Ecto neural progenitor cell (in vitro differentiated cells): ENCODE measurements at regions not wholly inside any gene's neighbourhood (a gene's known extent, or its start where the extent isn't known, plus 50 kb on each side); places are given as distances from the start of the nearest gene placed in this dataset.
"Not testable (repeated sequence)": the region's sequence is repeated elsewhere in the genome, so short reads cannot be mapped to it uniquely, and the experiment has no call there.

Source experiments
- DNase-seq: peaks from one replicate; pipeline ENCODE4 v3.0.0-alpha.2; 2018; ENCODE audit warnings: low spot score

GRCh38 chr3:110684466-110684865 lies 387.1 kb upstream of the NECTIN3 start:
- no peak for DNase-seq

DNA sequence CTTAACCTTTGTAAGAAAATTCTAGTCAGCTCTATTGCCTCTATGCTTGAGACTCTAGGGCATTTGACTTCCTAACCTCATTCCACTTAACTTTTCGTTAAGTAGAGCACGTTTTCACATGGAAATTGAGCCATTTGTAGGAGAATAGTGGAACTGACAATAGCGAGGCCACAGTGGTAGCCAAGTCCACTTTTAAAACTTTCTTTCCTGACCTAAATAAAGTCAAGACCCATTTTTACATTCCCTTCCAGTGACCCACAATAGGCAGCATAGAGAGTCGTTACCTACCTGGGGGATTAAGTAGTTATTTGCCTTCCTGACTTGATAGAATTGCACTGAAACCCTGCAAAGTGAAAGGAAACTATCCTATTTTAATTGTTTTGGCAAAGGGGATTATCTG lies 386.0 kb upstream of the NECTIN3 start:
- no peak for DNase-seq

DNA sequence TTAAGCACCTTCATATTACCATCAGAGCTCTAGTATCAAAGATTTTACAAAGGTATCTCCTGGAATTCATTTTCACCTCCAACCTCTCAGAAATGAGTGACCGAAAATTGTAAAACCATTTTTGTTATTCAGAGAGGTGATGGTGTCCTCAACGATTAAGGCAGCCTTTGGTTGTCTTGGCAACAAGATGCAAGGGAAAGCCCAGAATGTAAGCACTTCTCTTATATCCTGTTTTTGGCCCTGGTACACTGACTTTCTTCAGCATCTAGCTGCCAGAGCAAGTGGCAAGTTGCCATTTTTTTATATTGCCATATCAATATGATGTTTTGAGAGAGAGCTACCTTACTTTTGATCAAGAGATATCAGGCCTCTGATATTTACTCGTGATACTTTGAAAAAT lies 384.9 kb upstream of the NECTIN3 start:
- no peak for DNase-seq

GRCh38 chr3:110687138-110687537 lies 384.5 kb upstream of the NECTIN3 start:
- no peak for DNase-seq

GRCh38 chr3:110697961-110698360 lies 373.7 kb upstream of the NECTIN3 start:
- DNase-seq: no peak

GRCh38 chr3:110704332-110704731 lies 367.3 kb upstream of the NECTIN3 start:
- not testable (repeated sequence) for DNase-seq

DNA sequence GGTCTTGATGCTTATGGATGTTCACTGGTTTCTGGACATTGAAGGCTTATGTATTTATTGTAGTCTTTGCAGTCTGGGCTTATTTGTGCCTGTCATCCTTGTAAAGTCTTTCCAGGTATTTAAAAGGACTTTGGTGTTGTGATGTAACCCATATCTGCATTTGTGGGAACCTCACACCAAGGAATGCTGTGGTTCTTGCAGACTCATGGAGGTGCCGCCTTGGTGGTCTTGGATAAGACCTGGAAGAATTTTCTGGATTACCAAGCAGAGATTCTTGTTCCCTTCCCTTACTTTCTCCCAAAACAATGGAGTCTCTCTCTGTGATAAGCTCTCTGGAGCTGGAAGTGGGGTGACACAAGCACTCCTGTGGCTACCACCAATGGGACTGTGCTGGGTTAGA lies 363.5 kb upstream of the NECTIN3 start:
- DNase-seq: no peak

DNA sequence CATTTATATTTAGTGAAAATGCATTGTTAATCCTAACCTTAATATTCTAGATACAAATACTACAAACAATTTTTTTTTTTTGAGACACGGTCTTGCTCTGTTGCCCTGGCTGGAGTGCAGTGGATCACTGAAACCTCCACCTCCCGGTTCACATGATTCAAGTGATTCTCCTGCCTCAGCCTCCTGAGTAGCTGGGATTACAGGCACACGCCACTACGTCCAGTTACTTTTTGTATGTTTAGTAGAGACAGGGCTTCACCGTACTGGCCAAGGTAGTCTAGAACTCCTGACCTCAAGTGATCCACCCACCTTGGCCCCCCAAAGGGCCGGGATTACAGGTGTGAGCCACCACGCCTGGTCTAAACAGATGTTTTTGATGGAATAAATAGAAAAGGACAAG lies 361.5 kb upstream of the NECTIN3 start:
- DNase-seq: no peak

DNA sequence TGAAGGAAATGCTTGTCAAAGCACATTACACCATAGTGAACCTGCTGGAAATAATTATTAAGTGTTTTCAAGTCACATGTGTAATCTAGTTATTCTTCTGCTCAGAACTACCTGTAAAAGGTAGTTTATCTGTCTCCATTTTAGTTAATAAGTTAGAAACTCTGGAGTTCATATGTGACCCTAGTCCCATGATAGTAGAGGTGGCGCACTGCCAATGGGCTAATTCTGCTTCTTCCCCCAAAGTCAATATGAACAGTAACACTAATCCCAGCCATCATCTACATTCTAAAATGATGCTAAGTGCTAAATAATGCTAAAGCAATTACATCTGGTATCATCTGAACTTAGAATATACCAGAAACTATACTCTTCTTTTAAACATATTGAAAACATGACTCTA lies 361.0 kb upstream of the NECTIN3 start:
- no peak for DNase-seq

DNA sequence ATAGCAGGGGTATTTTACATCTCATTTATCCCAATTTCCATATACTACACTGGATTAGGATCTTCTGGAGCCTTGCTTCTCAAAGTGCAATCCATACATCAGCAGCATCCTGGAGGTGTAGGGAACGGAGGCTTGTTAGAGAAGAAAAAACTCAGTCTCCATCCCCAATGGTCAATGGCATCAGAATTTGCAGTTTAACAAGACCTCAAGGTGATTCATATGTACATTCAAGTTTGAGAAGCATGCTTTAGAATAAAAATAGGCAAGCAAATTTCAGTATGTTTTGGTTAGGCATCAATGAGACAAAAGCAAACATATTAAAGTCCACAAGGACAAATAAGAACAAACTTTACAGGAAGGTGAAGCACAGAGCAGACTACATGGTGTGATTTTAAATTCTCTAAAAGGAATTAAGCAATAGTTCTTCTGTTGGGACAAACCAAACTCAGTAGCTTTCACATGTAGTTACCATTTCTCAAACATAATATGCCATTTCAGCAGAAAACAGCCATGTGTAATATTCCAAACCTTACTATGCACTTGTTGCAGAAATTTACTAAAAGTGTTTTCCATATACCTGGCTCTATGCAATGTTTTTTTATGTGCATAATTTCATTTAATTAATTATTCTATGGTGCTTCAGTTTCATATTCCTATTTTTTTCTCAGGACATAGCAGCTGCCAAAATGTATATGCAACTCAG lies 360.3 kb upstream of the NECTIN3 start:
- DNase-seq: no peak

- DNase-seq: no peak
Measured at GRCh38 chr3:110711851-110712516, 359.6 kb upstream of the NECTIN3 start.

DNA sequence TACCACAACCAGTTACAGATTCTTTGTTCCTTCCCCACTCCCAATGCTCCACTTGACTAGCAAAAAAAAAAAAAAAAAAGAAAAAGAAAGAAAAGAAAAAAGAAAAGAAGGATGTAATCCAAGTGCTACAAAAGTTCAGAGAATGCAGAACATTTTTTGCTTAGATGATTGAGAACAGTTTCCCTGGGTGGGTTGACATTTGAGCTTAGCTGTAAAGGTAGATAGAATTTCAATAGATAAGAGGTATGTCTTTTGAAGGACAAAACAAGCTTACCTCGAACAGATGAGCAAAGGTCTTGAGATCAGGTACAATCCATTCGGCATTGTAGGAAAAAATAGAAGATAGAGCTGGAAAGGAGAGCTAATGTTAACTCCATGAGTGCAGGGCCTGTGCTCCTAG lies 344.6 kb upstream of the NECTIN3 start:
- DNase-seq: no peak

DNA sequence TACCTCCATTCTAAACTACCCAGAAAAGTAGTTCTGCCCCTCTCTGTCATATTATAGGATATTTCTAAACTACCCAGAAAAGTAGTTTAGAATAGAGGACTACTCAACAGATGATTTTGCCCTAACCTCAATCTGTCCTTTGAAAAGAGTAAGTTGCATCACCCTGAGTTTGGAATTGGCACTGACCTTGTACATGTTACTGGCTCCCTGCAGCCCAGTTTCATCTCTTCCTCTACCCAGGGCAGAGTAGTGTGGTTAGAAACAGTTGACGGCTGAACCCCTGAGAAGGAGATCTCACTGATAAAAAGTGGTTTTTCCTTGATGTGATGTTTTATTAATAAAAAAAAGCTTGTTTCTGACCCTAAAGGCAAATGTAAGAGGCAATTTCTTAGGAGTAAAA lies 340.5 kb upstream of the NECTIN3 start:
- no peak for DNase-seq

- no peak for DNase-seq
Measured at GRCh38 chr3:110732420-110732819, 339.2 kb upstream of the NECTIN3 start.

DNA sequence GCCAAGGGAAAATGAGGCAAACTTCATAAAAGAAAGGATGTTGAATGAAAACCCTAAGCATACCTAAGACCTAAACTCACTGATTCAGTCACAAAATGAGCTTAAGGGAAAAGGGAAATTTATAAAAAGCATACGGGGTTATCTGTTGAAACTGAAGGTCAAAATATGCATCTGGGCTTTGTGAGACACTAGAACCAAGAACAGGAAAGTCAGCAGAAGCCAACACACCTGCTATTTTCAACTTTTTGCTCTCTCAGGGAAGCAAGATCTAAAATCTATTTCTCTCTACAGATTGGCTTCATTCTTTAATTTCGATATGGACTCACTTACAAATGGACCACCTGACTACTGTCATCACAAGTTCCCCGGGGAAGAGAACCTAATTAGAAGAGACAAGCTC lies 338.6 kb upstream of the NECTIN3 start:
- no peak for DNase-seq

DNA sequence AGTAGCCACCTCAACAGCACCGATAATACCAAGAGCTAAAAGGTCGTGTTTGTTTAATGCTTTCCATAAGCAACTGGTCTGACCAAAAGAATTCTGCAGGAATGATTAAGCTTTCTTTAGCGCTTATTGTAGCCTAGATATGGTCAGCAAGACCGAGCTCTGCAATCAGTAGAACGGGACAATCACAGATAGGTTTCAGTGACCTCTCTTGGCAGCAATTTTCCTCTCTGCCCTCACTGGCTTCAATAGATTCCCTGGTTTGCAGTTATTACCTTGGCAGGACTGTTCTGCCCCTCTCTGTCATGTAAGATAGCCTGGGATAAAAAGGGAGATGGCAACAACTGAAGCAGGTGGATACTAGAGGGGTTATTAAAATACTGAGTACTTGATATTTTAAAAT lies 337.1 kb upstream of the NECTIN3 start:
- DNase-seq: no peak

DNA sequence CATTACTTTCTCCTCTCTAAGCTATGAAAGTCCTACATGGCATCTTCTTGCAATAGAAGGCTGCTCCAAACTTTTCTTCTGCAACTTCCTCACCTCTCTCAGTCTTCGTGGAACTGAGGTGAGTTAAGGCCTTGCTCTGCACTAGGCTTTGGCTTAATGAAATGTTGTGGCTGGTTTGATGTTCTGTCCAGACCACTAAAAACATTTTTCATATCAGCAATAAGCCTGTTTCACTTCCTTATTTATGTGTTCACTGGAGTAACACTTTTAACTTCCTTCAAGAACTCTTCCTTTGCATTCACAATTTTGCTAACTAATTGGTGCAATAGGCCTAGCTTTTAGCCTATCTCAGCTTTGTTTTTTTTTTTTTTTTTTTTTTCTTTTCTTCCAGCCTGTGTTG lies 335.3 kb upstream of the NECTIN3 start:
- no peak for DNase-seq

GRCh38 chr3:110738531-110738930 lies 333.1 kb upstream of the NECTIN3 start:
- DNase-seq: no peak

DNA sequence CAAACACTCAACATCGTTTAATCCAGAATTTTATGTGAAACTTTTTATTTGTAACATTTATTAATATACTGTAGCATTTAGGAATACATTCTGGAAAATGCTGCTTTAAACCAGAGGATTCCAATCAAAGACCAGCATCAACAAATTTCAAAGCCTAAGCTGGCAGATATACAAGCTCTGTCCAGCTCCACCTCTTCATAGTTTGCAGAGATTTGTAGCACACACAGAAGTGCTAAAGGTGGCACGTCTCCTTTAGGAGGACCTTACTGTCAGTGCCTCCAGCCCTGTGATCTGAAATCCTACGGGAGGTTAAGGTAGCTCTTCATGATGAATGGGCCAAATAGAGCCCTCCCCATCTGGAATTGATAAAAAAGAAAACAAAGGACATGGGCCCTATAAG lies 329.7 kb upstream of the NECTIN3 start:
- DNase-seq: no peak

DNA sequence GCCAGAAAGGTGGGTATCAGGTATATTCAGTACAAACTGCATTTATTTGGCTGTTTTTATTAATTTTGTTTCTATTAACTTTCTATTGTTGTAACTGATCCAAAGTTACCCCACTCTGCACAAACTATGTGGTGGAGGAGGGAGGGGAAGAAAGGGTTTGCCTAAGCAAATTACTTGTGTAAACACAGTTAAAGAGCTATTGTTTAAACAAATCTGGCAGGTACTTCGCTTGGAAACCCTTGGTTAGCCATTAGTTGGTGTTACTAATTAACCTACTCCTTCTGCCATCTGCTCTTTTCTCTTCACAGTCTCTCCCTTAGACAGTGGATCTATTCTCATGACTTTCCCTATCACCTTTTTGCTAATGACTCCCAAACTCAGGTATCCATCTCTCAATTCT lies 328.4 kb upstream of the NECTIN3 start:
- DNase-seq: no peak

GRCh38 chr3:110743984-110744383 lies 327.6 kb upstream of the NECTIN3 start:
- no peak for DNase-seq

GRCh38 chr3:110744723-110745122 lies 326.9 kb upstream of the NECTIN3 start:
- DNase-seq: no peak

DNA sequence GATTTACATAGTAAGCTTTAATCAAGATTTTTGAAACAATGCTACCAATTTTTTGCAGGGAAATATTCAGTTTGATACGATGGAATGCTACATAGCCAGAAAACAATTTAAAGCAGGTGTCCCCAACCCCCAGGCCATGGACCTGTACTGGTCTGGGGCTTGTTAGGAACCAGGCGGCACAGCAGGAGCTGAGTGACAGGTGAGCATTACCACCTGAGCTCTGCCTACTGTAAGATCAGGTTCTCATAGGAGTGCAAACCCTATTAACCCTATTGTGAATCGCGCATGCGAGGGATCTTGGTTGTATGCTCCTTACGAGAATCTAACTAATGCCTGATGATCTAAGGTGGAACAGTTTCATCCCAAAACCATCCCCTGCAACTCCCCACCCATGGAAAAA lies 322.6 kb upstream of the NECTIN3 start:
- no peak for DNase-seq

DNA sequence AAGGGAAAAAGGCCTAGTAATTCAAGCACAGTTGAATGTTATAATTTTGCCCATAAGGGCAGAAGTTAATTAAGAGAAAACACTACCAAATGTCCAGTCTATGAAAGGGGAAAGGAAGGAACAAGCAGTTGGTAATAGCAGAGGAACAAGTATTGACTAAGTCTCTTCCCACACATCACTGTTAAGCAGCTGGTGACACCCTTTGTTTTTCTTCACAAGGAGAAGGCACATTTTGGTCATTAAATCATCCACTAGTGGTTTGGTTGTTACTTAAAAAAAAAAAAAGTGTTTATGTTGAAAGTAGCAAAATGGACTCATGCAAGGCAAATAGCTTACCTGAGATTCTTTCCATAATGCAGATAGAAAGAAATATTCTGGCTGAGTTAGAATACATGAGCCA lies 321.4 kb upstream of the NECTIN3 start:
- DNase-seq: no peak
